ENCODE measurements at regions not wholly inside any gene's neighbourhood (a gene's known extent, or its start where the extent isn't known, plus 50 kb on each side); places are given as distances from the start of the nearest gene placed in this dataset.

DNA sequence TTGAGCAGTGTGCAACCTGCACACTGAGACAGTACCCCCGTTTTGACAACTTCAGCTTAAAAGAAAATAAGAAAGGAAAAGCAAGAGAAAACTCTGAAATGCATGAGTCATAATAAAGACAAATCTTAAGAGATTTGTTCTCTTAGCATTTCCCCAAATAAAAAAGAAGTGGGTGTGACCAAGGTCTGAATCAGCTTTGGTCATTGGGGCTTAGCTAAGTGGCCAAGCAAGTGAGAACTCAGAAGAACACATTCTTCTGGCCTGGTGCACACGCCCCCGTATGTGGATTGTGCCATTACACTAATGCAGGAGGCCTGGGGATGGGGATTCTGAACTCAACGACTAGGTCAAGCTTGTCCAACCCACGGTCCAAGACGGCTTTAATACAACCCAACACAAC, 56.9 kb upstream of the PDZRN3 start:
- Histone ChIP-seq H3K9ac (ENCODE audit: low read length) (no peak overlapping the region), H2AFZ (ENCODE audit: low read depth, low read length) (no peak overlapping the region), H3K4me2 (ENCODE audit: low read length) (no peak overlapping the region), H3K27me3 (ENCODE audit: insufficient read depth, low read depth, low read length) (no peaks in the 10 kb centered on the region), H4K20me1 (ENCODE audit: insufficient read depth) (no peaks in the 10 kb centered on the region), H3K27ac (ENCODE audit: low read length) (no peak overlapping the region), H3K9me3 (ENCODE audit: low read length) (no peaks in the 10 kb centered on the region), H3K79me2 (replicated peaks; ENCODE audit: insufficient read depth, low read length) (no peaks in the 10 kb centered on the region), H3K36me3 (ENCODE audit: insufficient read depth, low read length) (no peaks in the 10 kb centered on the region), H3F3A (ENCODE audit: insufficient read depth, low read length, poor library complexity, severe bottlenecking) (no peaks in the 10 kb centered on the region), H3K4me3 (ENCODE audit: low read length) (no peak overlapping the region), H3K9me2 (ENCODE audit: insufficient read depth, low read length) (no peaks in the 10 kb centered on the region)
- TF ChIP-seq EP300 (conservative IDR thresholded peaks at IDR 0.05; ENCODE audit: poor library complexity, severe bottlenecking) = no peak
- TF ChIP-seq POLR2AphosphoS5 (IDR thresholded peaks at IDR 0.05) = no peak
- no peak for TF ChIP-seq TAF1 (IDR thresholded peaks at IDR 0.05; ENCODE audit: low read depth)
- TF ChIP-seq MXI1 (conservative IDR thresholded peaks at IDR 0.05; ENCODE audit: poor library complexity, severe bottlenecking) = no peak
- TF ChIP-seq, protein P1, sequence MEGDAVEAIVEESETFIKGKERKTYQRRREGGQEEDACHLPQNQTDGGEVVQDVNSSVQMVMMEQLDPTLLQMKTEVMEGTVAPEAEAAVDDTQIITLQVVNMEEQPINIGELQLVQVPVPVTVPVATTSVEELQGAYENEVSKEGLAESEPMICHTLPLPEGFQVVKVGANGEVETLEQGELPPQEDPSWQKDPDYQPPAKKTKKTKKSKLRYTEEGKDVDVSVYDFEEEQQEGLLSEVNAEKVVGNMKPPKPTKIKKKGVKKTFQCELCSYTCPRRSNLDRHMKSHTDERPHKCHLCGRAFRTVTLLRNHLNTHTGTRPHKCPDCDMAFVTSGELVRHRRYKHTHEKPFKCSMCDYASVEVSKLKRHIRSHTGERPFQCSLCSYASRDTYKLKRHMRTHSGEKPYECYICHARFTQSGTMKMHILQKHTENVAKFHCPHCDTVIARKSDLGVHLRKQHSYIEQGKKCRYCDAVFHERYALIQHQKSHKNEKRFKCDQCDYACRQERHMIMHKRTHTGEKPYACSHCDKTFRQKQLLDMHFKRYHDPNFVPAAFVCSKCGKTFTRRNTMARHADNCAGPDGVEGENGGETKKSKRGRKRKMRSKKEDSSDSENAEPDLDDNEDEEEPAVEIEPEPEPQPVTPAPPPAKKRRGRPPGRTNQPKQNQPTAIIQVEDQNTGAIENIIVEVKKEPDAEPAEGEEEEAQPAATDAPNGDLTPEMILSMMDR (IDR thresholded peaks at IDR 0.05; ENCODE audit: poor library complexity, severe bottlenecking) = no peak
- no peak for TF ChIP-seq RAD21 (conservative IDR thresholded peaks at IDR 0.05)
- TF ChIP-seq SMC3 (conservative IDR thresholded peaks at IDR 0.05; ENCODE audit: poor library complexity) = no peak
- no peak for TF ChIP-seq REST (IDR thresholded peaks at IDR 0.05; ENCODE audit: borderline replicate concordance)
- no peak for TF ChIP-seq EZH2 (IDR thresholded peaks at IDR 0.05; ENCODE audit: borderline replicate concordance, insufficient read depth, low read length, poor library complexity, severe bottlenecking)

GRCh38 chr3:73681198-73681597, 56.5 kb upstream of the PDZRN3 start:
- Histone ChIP-seq H3K79me2 (replicated peaks; ENCODE audit: insufficient read depth, low read length) (no peaks in the 10 kb centered on the region), H3K27me3 (ENCODE audit: insufficient read depth, low read depth, low read length) (no peaks in the 10 kb centered on the region), H2AFZ (ENCODE audit: low read depth, low read length) (no peak overlapping the region), H3K4me3 (ENCODE audit: low read length) (no peak overlapping the region), H3K36me3 (ENCODE audit: insufficient read depth, low read length) (no peaks in the 10 kb centered on the region), H3K9me2 (ENCODE audit: insufficient read depth, low read length) (no peaks in the 10 kb centered on the region), H3K27ac (ENCODE audit: low read length) (no peak overlapping the region), H3K9ac (ENCODE audit: low read length) (no peak overlapping the region), H3K9me3 (ENCODE audit: low read length) (no peaks in the 10 kb centered on the region), H4K20me1 (ENCODE audit: insufficient read depth) (no peaks in the 10 kb centered on the region), H3F3A (ENCODE audit: insufficient read depth, low read length, poor library complexity, severe bottlenecking) (no peaks in the 10 kb centered on the region), H3K4me2 (ENCODE audit: low read length) (no peak overlapping the region)
- no peak for TF ChIP-seq RAD21 (conservative IDR thresholded peaks at IDR 0.05)
- TF ChIP-seq TAF1 (IDR thresholded peaks at IDR 0.05; ENCODE audit: low read depth) = no peak
- no peak for TF ChIP-seq MXI1 (conservative IDR thresholded peaks at IDR 0.05; ENCODE audit: poor library complexity, severe bottlenecking)
- TF ChIP-seq EZH2 (IDR thresholded peaks at IDR 0.05; ENCODE audit: borderline replicate concordance, insufficient read depth, low read length, poor library complexity, severe bottlenecking) = no peak
- TF ChIP-seq REST (IDR thresholded peaks at IDR 0.05; ENCODE audit: borderline replicate concordance) = no peak
- TF ChIP-seq EP300 (conservative IDR thresholded peaks at IDR 0.05; ENCODE audit: poor library complexity, severe bottlenecking) = no peak
- no peak for TF ChIP-seq POLR2AphosphoS5 (IDR thresholded peaks at IDR 0.05)
- TF ChIP-seq SMC3 (conservative IDR thresholded peaks at IDR 0.05; ENCODE audit: poor library complexity) = no peak
- TF ChIP-seq, protein P1 (IDR thresholded peaks at IDR 0.05; ENCODE audit: poor library complexity, severe bottlenecking) = no peak
